SK-N-MC (cell line): ENCODE measurements at regions not wholly inside any gene's neighbourhood (a gene's known extent, or its start where the extent isn't known, plus 50 kb on each side); places are given as distances from the start of the nearest gene placed in this dataset.
"Not testable (repeated sequence)": the region's sequence is repeated elsewhere in the genome, so short reads cannot be mapped to it uniquely, and the experiment has no call there.

Experiments
- DNase-seq: peaks from one replicate; pipeline ENCODE4 v3.0.0-alpha.2; 2011; ENCODE audit warnings: low read depth, low spot score
- H3K27ac ChIP-seq: fragments of 200-600 bp; sonication (generic); 2 replicates; pipeline ENCODE4 v1.5.1; 2016; ENCODE audit warnings: mixed run types
- H3K36me3 ChIP-seq: fragments of 200-600 bp; sonication (generic); 2 replicates; pipeline ENCODE4 v1.6.1; 2017; ENCODE audit warnings: antibody characterized with exemption, low read length, mixed read lengths; ENCODE audit not compliant: insufficient read depth
- H3K4me3 ChIP-seq: fragments of 200-600 bp; sonication (generic); 2 replicates; pipeline ENCODE4 v1.5.1; 2016
- H3K9ac ChIP-seq: fragments of 200-600 bp; sonication (generic); 2 replicates; pipeline ENCODE4 v1.8.0; 2017; ENCODE audit warnings: mixed run types, mixed read lengths; ENCODE audit not compliant: insufficient read length
- H3K9me3 ChIP-seq: fragments of 200-600 bp; sonication (generic); 2 replicates; pipeline ENCODE4 v1.6.1; 2017; ENCODE audit warnings: low read depth, mild to moderate bottlenecking, antibody characterized with exemption, low read length, moderate library complexity, mixed read lengths
- EZH2 ChIP-seq: fragments of 200-600 bp; sonication (generic); IDR thresholded peaks from one replicate; pipeline ENCODE4 v1.6.1; 2017; ENCODE audit warnings: antibody characterized with exemption
- FOXP2 ChIP-seq: optimal IDR thresholded peaks from 2 replicates; pipeline ENCODE3; 2011; ENCODE audit warnings: mild to moderate bottlenecking, moderate library complexity; ENCODE audit not compliant: insufficient read depth; ENCODE audit errors: extremely low read length, control extremely low read depth
- POLR2AphosphoS5 ChIP-seq: IDR thresholded peaks from 2 replicates; pipeline ENCODE4 v1.6.1; 2012; ENCODE audit warnings: mild to moderate bottlenecking, low read depth, low read length, borderline replicate concordance

GRCh38 chr5:3456121-3456681 lies 139.4 kb upstream of the IRX1 start:
- Histone ChIP-seq H3K27ac (no peak overlapping the region), H3K9ac (no peak overlapping the region), H3K36me3 (no peaks in the 10 kb centered on the region), H3K9me3 (no peaks in the 10 kb centered on the region), H3K4me3 (no peak overlapping the region)
- no peak for DNase-seq
- TF ChIP-seq EZH2 (no peak), POLR2AphosphoS5 (no peak), FOXP2 (no peak)

GRCh38 chr5:3454028-3454427 lies 141.6 kb upstream of the IRX1 start:
- not testable (repeated sequence) for H3K9me3 ChIP-seq, H3K27ac ChIP-seq, DNase-seq, H3K9ac ChIP-seq, H3K36me3 ChIP-seq, H3K4me3 ChIP-seq

- Histone ChIP-seq H3K9me3 (no peaks in the 10 kb centered on the region), H3K4me3 (no peak overlapping the region), H3K36me3 (no peaks in the 10 kb centered on the region), H3K9ac (no peak overlapping the region), H3K27ac (no peak overlapping the region)
- TF ChIP-seq POLR2AphosphoS5: no peak
- TF ChIP-seq FOXP2: no peak
- TF ChIP-seq EZH2: no peak
- DNase-seq: no peak
Observed at GRCh38 chr5:3452622-3453021, 143.0 kb upstream of the IRX1 start.

GRCh38 chr5:3451961-3452360 lies 143.7 kb upstream of the IRX1 start:
- Histone ChIP-seq H3K27ac (no peak overlapping the region), H3K9me3 (no peaks in the 10 kb centered on the region), H3K9ac (no peak overlapping the region), H3K36me3 (no peaks in the 10 kb centered on the region), H3K4me3 (no peak overlapping the region)
- no peak for DNase-seq
- TF ChIP-seq POLR2AphosphoS5 (no peak), FOXP2 (no peak), EZH2 (no peak)

- H3K36me3 ChIP-seq: no peaks in the 10 kb centered on the region
- no peak overlapping the region for H3K4me3 ChIP-seq
- H3K27ac ChIP-seq: no peak overlapping the region
- no peak overlapping the region for H3K9ac ChIP-seq
- no peak for TF ChIP-seq POLR2AphosphoS5
- TF ChIP-seq EZH2: no peak
- TF ChIP-seq FOXP2: no peak
- no peaks in the 10 kb centered on the region for H3K9me3 ChIP-seq
- no peak for DNase-seq
Observed at GRCh38 chr5:3449481-3449880, 146.2 kb upstream of the IRX1 start.

- no peak overlapping the region for H3K4me3 ChIP-seq
Observed at GRCh38 chr5:3446410-3446809, 149.2 kb upstream of the IRX1 start.

GRCh38 chr5:3445517-3445916 lies 150.1 kb upstream of the IRX1 start:
- DNase-seq, H3K27ac ChIP-seq, H3K4me3 ChIP-seq, H3K36me3 ChIP-seq, H3K9me3 ChIP-seq, H3K9ac ChIP-seq: not testable (repeated sequence)

More at GRCh38 chr5:3446410-3446809, 149.2 kb upstream of the IRX1 start:
- Histone ChIP-seq H3K9ac (no peak overlapping the region), H3K27ac (no peak overlapping the region), H3K36me3 (no peaks in the 10 kb centered on the region), H3K9me3 (no peaks in the 10 kb centered on the region)
- TF ChIP-seq EZH2 (no peak), FOXP2 (no peak)
- DNase-seq: no peak

- DNase-seq: no peak
Observed at GRCh38 chr5:3432135-3432534, 163.5 kb upstream of the IRX1 start.

GRCh38 chr5:3430691-3431090 lies 164.9 kb upstream of the IRX1 start:
- no peak overlapping the region for H3K9ac ChIP-seq
- no peak overlapping the region for H3K27ac ChIP-seq
- TF ChIP-seq FOXP2: no peak
- no peak for TF ChIP-seq EZH2
- TF ChIP-seq POLR2AphosphoS5: no peak
- no peak for DNase-seq
- H3K36me3 ChIP-seq: no peaks in the 10 kb centered on the region
- H3K4me3 ChIP-seq: no peak overlapping the region
- no peaks in the 10 kb centered on the region for H3K9me3 ChIP-seq

More at GRCh38 chr5:3432135-3432534, 163.5 kb upstream of the IRX1 start:
- Histone ChIP-seq H3K36me3 (no peaks in the 10 kb centered on the region), H3K9me3 (no peaks in the 10 kb centered on the region), H3K27ac (no peak overlapping the region), H3K9ac (no peak overlapping the region), H3K4me3 (no peak overlapping the region)
- TF ChIP-seq FOXP2 (no peak), EZH2 (no peak), POLR2AphosphoS5 (no peak)

GRCh38 chr5:3429962-3430361 lies 165.7 kb upstream of the IRX1 start:
- H3K4me3 ChIP-seq: no peak overlapping the region
- no peaks in the 10 kb centered on the region for H3K36me3 ChIP-seq
- TF ChIP-seq FOXP2 (no peak), POLR2AphosphoS5 (no peak), EZH2 (no peak)
- H3K9ac ChIP-seq: no peak overlapping the region
- no peaks in the 10 kb centered on the region for H3K9me3 ChIP-seq
- H3K27ac ChIP-seq: no peak overlapping the region
- no peak for DNase-seq
